Renal cortical epithelial cell (primary cell): ENCODE measurements at regions not wholly inside any gene's neighbourhood (a gene's known extent, or its start where the extent isn't known, plus 50 kb on each side); places are given as distances from the start of the nearest gene placed in this dataset.

Experiments
- DNase-seq: peaks from one replicate; pipeline ENCODE4 v3.0.0-alpha.2; 2011; ENCODE audit warnings: low read depth

DNA sequence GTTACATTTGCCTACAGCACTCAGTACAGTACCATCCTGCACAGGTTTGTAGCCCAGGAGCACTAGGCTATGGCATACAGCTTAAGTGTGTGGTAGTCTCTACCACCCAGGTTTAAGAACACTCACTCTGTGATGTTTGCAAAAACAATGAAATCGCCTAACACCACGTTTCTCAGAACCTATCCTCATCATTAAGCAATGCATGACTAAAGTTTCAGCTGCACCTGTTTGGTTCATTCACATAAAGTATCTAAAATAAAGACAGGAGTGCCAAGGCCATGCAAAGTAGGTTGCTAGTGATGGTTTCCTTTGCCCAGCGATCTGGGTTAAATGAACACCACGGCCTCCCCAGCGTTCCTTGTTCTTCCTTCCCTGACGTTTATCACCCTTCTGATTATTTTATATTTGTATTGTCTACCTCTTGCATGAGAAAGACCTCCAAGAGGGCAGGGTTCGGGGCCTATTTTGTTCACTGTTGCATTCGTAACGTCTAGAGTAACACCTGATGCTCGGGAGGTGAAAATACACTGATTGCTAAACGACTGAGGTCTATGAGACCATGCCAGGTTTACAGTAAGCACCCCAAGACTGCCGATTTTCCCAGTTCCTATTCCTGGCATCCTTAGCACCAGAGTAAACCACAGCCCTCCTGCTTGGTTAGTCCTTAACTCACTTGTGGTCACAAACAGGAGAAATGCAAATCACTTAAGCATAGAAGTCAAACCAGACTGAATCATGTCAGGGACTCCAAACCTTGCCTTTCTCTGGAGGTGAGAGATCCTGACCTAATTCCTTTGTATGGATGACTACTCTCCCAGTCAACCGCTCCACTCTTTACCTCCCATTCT is 204.1 kb upstream of the NFE2L3 start:
- peak; percentile 94 for DNase-seq

DNA sequence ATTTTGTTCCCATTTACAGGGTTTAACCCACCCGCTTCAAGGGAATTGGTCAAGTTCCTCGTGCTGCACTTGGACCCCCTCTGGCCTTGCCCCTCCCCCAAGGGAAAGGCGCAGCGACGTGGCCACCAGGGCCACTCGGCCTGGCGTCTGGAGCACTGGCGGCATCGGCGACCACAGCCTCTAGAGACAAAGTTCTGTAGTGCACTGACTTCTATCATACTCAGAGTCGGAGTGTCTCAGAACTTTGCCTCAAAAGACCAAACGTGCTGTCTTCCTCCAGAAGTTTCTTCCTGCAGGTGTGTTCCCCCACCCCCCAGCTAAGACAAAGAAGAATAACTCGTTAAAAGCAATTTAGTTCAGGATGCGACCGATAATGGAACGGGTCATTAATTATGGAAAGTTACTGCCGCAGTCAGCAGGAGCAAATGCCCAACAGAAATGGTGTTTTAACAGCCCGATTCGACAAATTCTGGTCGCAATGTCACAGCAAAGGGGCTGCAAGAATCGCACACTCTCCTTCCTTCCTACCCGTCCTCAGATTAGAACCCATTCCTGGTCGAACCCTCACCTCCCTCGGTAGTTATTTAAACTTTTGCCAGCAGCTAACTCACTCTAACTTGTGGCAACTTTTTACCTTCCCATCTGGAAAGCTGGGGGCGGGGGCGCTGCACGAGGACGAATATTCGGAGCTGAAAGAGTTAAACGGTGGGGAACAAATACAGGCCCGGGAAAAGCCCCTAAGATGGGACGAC is 202.1 kb upstream of the NFE2L3 start:
- DNase-seq: no peak

DNA sequence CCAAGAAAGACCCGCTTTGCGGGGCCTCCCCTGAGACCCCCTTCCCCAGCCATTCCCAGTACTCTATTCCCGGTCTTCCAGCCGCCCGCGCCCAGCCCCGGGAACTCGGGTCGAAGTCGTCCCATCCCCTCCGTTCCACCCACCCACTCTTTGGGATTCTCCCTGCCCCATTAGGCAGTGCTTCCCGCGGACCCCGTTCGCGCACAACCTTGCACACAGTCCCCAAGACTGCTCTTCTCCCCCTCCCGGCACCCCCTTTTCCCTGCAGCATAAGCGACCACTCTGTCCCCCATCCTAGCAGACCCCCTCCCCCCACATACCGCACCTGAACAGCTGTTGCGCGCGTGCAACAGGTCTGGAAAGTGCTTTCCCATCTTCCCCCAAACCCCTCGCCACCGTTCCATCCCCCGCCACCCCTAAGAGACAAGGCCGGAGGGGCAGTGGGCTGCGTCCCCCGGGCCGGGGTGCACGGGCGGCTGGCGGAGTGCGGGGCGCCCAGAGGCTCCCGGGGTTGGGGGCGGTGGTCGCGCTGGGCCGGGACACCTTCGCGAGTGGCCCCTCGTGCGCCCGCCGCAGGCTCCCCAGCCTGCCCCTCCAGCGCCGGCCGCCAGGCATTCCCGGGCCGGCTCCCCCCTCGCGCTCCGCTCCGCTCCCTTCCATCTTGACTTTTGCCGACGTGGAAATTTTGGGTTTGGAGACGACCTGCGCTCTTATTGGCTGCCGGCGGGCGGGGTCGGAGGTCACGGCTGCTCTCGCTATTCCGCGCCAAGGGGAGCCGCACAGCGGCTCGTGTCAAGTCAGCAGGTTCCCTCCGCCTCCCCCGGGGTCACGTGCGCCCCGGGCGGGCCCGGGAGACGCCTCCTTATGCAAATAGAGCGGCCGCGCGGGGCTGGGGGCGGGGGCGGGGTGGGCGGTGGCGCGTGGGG is 201.2 kb upstream of the NFE2L3 start:
- DNase-seq: peak; percentile 40

DNA sequence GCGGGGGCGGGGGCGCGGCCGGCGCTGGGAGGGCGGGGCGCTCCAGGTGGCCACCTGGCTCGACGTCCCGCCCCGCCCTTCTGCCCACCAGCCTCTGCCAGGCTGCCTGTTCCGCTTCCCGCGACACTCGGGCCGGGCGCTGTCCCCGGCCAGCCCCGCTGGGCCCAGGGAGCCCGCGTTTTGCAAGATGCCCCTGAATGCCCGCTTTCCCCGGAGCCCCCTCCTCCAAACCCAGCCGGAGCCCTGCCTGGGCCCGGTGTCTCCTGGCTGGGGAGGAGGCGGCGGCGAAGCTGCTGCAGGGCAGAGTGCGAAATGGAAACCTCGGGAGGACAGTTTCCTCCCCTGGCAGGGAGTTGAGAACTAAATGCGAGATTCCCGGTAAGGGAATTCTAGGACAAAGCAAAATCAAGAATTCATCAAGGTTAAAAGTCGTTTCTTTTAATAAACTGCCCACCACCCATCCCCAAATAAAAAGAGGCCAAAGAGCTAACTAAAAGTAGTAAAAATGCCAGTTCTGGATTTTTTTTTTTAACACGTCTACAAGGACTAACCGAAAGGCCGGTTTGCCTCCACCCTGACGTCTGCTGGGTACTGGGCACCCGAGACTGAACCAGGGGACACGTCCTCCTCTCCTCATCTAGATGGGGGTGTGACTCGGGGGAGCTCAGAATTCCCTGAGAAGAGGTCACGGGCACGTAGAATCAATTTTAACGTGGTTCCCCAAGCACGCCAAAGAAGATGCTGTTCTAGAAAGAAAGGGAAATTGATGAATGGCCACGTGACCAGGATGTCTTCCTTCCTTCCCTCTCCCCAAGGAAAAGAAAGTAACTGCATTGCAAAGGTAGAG is 200.4 kb upstream of the NFE2L3 start:
- DNase-seq: no peak

DNA sequence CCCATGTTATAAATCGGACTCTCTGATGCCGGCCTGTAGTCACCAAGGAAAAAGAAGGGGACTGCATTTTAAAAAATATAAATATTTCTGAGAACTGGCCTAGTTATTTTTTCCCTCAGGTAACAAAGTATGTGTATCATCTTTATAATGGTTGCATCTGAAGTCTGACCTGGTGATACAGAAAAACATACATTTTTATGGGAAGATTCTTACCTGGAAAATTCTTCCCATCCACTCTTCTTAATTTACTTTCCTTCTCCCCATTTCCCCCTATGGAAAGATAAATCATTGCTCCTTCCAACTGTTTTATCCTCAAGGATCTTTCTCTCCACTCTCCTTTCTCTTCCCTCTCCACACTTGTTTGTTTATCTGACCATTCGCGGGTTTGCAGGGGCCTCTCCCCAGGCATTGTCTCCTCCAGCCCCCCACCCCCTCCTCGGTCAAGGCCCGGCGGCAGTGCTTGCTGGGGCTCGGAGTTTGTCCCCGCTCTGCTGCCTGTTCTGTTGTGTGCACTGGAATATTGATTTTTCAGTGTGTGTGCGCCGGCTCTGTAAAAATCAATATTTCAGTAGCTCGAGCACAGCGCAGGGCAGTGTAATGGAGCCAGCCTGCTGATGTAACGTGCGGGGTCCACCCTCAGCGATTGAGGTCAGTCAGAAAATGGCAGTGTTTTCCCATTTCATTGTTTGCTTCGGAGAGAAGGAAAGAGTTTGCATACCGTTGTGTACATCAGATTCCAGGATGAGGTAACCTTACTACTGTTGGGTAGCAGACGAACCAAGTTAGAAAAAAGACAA is 199.5 kb upstream of the NFE2L3 start:
- DNase-seq: no peak

DNA sequence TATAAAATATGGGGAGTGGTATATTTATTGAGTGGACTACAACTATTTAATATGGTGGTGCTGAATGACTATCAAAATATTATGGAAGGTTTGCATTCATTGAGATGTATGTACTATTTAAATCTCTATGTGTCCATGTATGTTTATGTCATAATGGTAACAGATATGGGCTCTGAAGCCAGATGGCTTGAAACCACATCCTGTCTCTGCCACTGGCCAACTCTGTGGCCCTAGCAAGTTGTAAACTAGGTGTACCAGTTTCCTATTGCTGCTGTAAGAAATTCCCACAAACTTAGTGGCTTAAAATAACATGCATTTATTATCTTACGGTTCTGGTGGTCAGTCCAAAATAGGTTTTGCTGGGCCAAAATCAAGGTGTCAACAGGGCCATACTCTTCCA is 198.1 kb upstream of the NFE2L3 start:
- DNase-seq: no peak

DNA sequence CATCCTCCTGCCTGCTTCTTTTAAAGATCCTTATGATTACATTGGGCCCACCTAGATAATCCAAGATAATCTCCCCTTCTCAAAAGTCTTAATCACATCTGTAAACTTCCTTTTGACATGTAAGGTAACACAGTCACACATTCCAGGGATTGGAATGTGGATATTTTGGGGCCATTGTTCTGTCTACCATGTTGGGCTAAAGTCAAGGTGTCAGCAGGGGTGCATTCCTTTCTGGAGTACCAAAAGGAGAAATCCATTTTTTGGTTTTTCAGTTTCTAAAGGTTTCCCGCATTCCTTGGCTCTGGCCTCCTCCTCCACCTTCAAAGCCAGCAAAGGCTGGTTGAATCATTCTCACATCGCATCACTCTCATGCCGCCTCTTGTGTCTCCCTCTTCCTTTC is 197.6 kb upstream of the NFE2L3 start:
- no peak for DNase-seq

DNA sequence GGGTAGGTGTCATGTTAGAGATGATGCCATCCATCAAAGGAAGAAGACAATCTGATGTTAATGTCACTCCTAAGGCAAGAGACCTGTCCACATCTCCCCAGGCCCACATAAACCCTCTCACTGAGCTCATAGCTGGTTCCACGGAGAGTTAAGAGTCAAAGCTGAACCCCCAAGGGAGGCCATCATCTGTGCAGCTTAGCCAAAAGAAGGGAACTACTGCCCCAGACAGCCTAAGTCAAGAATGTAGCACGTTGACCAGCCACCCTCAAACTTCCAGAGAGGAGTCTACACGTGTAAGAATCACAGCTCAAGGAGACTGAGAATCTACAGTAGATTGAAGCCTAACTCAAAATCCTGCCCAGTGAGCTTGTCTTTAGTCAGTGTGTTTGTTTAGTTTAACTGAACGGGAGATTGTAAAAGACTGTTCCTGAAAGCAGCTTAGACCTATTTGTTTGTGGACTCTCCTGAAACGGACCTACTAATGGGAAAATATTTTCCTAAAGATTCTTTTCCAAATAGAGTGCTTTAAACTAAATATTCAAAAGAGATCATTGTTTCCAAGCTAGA is 192.7 kb upstream of the NFE2L3 start:
- no peak for DNase-seq

DNA sequence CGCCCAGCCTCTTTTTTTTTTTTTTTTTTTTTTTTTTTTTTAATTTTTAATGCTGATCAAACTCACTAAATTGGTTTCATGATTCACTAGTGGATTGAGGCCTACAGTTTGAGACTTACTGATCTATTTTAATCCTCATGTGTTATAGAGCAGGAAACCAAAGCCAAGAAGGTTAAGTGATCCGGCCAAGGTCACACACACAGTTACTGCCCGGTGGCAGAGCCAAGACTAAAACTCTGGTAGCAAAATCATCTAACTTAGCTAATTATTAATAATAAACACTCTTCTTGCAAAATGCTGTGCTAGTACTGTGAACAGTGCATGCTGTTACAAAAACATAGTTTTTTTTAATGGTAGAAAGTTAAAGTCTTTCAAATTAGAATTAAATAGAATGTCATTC is 188.3 kb upstream of the NFE2L3 start:
- DNase-seq: peak; percentile 55

DNA sequence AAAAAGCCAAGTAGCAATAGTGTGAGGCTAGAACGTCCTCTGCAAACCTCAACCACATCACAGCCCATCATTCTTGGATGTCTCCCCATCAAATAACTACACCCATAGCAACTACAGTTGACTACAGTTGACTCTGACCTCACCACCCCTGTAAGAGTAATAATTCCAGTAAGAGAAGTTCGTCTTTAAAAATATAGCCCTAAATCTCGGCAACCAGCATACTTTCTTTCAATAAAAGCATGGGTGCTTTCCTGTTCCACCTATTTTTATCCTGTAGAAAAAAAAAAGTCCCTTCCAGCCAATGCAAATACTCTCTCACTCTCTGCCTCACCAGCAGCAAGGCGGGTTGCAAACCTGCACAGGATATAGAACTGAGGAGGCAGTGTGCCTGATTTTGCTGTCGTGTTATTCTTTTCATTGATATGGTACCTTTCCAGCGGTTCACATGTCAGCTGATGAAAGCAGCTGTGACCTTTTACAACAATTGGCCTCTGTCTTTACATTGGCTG is 187.5 kb upstream of the NFE2L3 start:
- DNase-seq: no peak

DNA sequence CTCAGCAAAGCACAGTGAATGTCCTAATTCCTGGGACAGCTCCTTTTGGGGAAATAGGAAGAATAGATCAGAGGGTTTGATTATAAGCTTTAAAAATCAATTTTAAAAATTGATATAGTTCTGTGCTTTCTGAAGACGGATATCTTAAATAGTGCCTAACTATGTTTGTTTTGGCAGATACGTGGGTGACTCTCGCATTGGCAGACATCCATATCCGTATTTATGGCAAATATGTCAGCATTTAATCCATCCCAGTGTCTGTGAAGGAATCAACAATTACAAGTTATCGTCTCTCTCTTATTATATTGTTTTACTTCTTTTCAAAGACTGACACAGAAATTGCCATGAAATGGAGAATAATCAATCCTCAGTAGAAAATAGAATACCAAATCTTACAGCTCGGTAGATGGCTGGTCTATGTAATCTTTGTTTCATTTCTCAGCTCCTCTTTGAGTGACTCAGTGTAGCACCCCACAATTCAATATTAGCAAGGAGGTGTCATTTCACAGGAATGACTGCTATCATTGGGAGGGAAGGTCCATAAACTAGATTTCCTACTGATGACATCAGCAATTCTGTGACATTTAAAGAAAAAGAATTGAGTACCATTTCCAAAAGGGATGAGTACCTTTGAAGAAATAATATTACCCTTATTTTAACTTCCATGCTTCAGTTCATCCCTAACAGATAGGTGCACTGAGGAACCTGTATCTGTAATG is 186.4 kb upstream of the NFE2L3 start:
- no peak for DNase-seq

DNA sequence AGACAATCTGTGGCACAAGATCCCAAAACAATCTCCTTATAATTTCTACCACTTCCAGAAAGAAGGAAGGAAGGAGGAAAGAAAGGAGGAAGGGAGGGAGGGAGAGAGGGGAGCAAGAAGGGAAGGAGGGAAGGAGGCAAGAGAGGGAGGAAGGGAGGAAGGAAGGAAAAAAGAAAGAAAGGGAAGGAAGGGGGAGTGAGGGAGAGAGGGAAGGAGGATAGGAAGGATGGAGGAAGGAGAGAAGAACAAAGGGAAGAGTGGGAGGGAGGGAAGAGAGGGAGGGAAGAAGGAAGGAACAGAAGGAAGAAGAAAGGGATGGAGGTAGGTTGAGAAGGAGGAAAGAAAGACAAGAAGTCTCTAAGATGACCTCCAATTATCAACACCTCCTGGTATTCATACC is 185.5 kb upstream of the NFE2L3 start:
- no peak for DNase-seq

DNA sequence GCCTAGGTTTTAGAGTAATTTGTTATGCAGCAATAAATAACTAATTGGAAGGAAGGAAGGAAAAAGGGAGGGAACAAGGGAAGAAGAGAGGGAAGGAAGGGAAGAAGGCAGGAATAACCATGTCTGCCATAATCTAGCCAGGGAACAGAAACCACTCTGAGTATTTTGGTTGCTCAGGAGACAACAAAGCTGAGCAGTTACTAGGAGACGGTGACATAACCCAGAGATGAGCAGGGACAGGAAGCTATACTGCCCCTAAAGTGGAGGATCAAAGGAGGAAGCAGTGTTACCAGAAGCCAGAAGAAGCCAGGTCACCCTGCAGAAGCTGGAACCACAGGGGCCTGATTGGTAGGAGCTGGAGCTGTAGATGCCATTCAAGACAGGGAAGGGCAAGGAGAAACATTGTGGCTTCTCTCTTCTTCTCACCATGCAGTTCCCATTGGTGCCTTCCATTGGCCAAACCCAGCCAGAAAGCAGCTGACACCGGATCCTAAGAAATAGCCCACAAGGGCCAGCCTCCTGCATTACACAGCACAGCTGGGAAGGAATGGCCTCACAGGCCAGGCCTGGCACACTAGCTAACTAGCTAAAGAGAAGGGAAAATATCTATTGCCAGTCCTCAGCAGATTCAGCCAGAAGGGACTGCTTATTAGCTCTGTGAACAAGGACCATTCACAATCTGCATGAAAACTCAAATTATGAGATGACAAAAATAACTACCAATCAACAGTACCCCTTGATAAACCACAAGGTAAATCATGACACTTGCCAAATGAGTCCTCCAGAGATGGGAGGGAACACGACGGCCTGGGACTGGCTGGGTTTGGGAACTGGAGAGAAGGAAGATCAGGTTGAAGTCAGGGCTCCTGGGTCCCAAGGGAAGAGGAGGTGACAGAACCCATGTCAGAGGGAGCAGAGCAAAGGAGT is 184.5 kb upstream of the NFE2L3 start:
- DNase-seq: no peak

DNA sequence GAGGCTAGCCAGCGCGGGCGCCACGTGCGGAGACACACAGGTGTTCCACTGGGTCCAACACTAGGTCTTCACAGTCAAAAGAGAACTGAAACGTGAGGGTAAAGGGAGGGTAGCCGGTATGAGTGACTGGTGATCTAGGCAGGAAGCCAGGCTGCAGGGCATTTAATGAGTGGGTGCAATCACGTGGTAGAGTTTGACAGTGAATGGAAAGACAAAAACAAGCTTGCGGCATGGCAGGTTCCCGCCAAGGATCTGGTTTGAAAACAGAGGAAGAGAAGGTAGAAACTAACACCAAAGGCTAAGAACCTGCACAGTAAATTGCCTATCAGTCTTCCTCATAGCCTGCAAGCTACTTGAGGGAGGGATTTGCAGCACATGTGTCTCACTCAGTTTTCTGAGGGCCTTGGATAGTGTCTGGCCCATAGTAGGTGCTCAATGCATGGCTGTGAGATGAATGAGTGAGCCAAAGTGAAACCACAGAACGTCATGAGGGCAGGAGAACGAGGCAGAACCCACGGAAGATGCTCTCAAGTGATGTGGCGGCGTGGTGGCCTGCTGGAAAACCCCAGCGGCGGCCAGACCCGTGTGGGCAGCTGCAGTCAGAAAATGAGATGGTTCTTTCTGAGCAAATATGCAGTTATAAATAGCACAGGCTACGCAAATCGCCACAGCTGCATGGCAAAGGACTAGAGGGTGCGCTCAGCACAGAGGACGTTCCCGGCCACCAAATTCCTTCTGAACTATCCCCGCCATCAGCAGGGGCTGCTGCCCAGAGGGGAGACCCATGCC is 183.6 kb upstream of the NFE2L3 start:
- DNase-seq: no peak

DNA sequence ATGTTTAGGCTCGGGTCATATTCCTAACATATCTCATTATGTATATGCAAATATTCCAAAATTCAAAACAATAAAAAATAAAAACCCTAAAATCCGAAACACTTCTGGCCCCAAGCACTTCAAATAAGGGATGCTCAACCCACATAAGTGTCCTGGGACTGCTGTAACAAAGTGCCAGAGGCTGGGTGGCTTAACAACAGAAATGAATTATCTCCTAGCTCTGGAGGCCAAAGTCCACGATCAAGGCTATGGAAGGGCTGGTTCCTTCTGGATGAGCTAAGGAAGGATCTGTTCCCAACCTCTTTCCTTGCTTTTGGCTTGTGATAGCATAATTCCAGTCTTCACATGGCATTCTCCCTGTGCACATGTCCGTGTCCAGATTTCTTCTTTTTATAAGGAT is 181.6 kb upstream of the NFE2L3 start:
- DNase-seq: no peak

DNA sequence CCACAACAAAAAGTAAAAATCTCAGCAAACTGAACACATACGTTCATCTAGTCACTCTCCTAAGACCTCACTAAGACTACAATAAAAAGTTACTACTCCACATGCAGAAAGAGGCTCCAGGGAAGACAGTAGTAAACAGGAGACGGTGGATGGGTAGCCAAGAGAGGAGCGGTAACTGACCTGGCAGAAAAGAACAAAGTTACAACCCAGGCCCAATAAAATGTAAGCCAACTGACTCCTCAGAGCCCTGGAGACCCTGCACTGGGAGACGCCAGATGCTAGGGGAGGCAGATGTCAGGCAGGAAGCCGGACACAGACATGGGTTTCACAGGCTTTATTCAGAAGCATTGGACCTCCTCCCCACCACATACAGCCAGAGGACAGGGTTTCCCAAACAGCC is 181.1 kb upstream of the NFE2L3 start:
- DNase-seq: no peak

DNA sequence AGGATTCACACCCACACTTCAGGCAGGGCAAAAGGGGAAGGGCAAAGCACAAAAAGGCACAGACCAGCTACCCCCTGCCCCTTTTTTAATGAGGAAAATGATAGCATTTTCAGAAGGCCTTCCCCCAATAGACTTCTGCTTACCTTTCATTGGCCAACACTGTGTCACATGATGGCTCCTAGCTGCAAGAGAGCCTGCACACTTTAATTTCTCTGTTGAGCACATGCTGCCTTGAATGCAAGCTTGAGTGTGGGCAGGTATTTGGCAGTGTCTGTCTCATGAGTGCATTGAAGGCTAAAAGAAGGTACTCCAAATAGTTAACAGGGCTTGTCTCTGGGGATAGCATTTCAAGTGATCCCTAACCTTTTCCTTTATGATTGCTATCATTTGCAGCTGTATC is 175.4 kb upstream of the NFE2L3 start:
- no peak for DNase-seq
